ENCODE measurements at regions not wholly inside any gene's neighbourhood (a gene's known extent, or its start where the extent isn't known, plus 50 kb on each side); places are given as distances from the start of the nearest gene placed in this dataset.
"Not testable (repeated sequence)": the region's sequence is repeated elsewhere in the genome, so short reads cannot be mapped to it uniquely, and the experiment has no call there.

DNA sequence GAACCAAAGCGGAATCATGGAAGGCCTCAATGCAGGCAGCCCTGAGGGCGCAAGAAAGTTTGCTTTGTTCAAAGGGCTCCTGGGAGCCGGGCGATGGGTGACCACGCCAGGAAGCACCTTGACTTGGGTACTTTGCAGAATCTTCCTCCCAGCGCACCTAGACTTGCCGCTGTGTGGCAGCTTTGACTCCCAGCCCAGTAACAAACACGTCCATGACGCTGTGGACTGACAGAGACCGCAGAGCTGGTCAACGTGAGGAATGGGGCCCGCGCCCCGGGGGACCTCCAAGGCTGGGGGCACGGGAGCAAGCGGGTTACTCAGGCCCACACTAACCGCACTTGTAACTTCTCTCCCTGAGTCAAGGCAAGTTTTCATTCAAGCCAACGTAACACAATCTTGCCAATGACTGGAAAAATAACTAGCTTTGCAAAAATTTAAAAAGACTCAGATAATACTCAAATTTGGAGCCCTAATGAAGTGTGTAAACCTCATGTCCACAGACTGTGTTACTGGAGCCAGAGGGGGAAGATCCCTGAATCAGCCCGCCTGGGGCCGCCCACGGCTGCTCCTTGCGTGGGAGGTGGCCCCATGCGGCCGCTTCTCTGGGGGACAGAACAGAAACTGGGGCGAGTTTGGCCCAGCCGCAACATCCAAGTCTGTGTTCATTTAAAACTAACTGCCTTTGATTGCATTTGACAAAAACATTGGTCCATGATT, 130.8 kb downstream of the DNAJB6 start:
- no peak for DNase-seq

DNA sequence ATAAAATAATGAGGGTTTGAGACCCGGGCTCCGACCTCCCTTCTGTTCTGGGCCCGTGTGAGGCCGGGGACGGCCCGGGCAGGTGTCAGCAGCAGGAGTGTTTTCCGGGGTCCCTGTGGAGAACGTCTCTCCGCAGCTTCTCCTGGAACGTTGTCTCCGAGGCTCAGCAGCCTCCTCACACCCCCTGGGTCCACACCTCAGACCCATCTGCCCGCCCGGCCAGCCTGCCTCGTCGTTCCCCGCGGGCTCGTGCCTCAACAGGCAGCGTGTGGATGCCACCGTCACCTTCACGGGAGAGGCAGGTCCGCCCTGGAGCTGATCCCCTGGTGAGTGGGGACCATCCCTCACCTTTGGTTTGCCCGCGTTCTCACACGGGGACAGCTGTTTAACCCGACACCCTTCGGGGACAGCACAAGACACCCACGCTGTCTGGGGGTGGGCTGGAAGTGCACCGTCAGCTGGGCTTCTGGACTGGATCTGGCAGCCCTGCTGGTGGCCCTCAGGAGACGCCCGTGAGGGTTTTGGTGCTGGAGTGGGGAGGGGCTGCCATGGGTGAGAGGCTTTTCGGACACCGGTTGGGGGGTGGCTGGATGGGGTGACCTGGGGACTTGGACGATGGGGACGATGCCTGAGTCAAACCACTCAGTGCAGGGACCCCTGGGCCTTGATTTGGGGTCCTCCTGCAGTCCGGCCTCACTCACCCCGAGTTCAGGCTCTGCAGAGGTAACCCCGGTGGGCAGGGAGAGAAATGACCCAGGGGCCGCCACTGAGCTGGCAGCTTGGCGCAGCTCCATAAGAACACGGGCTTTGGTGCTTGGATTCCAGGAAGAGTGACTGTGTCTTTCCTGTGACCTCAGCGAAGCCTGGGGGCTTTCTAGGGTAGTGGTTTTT, 131.7 kb downstream of the DNAJB6 start:
- no peak for DNase-seq

DNA sequence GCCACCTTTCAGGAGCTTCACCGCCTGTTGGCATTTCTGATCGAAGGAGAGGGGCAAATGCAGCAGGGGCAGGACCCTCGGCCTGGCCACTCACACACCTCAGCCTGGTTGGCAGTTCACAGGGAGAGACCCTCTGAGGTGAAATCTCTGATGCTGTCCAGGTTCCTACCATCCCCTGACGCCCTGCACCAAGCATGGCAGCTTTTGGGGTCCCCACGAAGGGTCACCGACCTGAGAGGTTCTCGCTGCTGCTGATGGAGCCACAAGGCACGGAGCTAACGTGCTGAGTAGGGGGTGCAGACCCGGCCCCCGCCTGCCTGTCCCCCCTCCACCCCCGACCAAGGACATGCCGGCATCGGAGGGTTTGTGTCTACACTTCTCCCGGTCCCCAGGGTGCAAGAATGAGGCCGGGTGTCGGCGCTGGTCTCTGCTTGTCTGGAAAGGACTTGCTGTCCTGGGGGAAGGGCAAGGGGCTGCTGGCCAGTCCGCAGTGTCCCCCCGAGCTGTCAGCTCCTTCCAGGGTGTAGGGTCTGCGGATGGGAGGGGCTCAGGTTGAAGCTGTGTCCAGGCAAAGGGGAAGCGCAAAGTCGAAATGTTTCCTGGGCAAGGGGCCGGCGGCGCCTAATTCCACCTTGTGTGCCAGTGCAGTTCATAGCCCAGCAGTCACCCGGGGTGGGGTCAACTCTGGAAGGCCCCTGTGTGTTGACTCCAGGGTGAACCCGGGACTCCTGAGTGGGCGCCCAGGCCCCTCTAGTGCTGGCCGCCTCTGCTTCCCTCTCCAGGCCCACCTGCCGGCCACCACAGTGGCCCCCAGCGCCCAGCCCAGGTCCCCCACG, 132.6 kb downstream of the DNAJB6 start:
- no peak for DNase-seq

DNA sequence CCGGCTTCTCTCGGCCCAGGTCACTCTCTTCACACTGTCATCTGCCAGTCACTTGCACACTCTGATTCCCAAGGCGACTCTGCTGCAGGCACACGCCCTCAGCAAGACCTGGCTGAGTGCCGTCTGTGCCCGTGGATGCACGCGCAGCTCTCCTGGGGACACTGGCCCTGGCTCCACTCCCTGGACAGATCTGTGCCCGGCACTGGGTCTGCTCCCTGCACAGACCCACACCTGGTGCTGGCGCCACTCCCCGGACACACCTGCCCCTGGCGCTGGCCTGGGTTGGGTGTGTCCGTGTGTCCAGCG, 133.2 kb downstream of the DNAJB6 start:
- no peak for DNase-seq

DNA sequence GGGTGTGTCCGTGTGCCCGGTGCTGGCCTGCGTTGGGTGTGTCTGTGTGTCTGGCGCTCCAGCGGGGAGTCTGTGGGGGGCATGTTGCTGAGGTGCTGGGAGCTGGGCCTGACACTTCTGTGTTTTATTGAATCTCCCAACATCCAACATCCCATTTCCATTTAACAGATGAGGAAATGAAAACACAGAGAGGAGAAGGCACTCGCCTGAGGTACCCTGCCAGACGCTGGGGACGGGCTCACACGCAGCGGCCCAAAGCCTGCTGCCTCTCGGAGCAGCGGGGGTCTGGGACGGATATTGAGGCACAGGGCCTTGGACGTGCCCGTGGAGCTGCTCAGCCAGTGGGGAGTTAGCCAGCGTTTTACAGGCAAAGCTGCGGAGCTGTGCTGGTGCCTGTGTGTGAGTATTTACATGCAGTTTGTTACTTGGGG, 133.9 kb downstream of the DNAJB6 start:
- DNase-seq, result peak in 1 of 2 experiments; percentile 24

DNA sequence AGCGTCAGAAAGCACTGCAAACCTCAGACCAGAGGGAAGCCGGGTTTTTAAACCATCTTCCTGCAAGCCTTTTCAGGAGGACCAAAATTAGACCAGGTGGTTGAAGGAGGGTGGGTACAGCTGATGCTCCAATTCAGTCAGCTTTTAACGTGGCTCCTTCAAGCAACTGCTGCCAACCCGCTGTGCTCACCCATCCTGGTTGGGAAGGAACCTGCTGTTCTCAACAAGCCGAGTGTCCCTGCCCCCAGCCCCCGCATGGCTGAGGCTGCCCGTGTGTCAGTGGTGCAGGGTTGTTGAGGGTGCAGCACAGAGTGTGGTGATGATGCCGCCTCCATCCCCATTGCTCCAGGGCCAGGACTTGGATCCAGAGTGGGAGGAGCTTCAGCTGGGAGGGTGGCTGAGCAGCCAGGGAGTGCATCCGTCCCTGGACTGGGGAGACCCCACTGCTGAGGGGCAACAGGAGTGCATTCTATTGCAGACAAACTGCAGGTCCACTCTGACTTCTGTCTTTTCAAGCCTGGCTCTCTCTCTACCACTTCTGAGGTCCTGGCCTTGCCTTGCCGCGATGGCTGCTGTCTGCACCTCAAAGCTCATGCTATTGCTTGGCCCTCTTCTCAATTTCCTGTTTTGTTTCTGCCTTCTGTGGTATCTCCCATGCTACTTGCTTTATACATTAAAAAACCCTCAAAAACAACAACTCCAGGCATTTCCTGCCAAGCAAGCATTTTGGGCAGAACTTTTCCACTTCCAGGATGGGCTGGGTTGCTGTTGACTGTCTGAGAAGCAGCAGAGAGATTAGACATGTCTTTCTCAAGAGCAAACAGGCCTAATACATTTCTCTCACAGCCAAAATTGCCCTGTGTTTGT, 134.7 kb downstream of the DNAJB6 start:
- no peak for DNase-seq

DNA sequence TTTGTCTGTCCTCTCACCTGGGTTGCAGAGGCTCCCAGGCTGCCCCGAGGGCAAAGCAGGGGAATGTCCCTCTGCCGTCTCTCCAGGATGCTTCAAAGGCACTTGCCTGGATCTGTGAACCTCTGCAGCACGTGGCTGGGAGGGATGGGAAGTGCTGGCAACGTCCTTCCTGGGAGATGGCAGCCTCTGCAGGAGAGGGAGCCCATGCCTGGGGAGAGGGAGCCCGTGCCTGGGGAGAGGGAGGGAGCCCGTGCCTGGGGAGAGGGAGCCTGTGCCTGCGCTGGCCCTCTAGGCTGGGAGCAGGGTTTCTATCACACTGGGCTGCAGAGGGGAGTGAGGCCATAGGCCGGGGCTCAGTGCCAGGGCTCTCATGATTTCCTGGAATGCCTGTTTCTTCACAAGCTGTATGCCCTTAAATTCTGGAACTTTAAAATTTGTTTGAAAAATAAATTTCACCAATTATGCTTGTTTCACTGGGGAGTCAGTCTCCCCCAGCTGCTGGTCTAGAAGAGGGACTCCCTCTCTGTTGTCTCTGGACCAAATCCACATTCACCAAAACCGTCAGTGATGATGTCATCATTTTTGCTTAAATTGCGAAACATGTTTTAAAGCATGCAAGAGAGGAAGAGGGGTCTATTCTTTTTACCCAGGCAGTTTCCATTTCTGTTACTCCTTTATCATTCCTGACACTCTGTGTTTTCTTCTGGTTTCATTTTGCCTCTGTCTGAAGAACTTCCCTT, 135.7 kb downstream of the DNAJB6 start:
- DNase-seq, result no peak

DNA sequence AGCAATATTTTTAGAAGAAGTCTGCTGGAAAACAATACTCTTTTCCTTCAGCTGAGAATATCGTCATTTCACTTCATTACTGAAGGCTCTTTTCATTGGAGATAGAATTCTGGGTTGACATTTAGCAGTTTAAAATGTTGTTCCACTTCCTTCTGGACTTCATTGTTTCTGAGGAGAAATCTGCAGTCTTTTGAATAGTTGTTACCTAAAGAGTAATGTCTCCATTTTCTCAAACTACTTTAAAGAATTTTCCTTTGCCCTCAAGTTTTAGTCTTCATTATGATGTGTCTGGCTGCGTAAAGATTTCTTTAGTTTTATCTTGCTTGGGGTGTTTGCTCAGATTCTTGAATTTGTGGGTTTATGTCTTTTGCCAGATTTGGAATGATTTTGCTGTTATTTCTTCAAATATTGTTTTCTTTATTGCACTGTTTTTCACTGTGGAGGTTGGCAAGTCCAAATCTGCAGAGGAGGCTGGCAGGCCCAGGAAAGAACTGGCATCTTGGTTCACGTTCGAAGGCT, 136.3 kb downstream of the DNAJB6 start:
- DNase-seq, result no peak

DNA sequence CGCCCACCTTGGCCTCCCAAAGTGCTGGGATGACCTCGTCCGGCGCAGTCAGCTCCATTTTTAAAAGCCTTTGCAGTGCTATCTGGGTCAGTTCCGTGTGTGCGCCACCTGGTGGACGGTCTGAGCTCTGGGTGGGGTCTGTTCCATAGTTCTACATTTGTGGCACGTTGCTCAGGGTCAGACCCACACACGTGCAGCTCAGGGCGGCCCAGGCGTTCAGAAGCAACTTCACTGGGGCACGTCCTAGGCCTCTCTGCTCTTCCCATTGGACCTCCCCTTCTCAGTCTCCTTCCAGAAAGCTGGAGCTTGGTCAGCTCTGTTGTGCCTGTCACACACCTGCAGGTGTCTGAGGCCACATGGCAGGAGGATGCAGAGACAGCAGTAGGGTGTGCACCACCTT, 137.9 kb downstream of the DNAJB6 start:
- DNase-seq, result peak; percentile 54 to 84

DNA sequence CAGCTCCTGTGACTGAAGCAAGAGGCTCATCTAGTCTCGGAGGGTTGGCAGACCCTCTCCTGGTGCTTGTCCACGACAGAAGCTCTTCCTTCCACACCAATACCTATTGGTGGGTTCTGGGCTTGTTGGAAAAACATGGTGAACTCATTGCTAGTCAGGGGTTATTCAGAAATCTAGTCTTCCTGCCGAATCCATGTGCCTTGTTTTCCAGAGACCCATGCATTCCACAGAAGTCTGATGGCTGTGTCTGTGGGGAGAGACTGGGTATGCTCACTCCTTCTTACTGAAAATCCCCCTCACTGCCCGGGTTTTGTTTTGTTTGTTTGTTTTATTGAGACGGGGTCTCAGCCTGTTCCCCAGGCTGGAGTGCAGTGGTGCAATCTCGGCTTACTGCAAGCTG, 138.3 kb downstream of the DNAJB6 start:
- DNase-seq, result no peak

DNA sequence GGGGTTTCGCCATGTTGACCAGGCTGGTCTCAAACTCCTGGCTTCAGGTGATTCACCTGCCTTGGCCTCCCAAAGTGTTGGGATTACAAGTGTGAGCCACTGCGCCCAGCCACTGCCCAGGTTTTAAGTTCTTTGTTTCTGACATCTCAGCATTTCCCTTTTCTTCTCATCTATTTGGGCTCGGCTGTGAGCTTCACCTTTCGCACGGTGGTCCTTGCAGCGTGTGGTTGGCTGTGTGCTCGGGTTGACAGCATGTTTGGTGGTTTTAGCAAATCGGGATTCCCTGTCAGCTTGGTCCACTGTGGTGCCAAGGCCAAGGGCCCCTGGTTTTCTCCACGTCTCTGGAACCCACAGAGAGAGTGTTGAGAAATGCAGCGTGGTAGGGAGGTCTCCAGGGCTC, 138.8 kb downstream of the DNAJB6 start:
- no peak for DNase-seq

DNA sequence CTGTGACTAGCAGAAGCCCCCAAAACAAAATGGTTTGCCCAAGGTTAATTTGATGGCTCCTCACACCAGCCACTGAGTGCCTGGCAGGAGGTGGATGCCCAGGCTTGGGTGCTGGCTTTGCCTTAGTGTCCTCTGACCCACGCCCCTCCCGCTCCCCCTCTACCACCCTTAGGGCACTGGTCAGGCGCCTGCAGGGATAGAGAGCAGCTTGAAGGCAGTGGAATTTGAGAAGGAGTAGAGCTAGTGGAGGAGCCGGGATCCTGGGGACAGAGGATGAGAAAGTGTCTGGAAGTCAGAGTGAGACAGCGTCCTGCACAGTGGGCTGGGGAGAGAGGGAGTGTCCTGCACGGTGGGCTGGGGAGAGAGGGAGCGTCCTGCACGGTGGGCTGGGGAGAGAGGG, 139.4 kb downstream of the DNAJB6 start:
- no peak for DNase-seq

DNA sequence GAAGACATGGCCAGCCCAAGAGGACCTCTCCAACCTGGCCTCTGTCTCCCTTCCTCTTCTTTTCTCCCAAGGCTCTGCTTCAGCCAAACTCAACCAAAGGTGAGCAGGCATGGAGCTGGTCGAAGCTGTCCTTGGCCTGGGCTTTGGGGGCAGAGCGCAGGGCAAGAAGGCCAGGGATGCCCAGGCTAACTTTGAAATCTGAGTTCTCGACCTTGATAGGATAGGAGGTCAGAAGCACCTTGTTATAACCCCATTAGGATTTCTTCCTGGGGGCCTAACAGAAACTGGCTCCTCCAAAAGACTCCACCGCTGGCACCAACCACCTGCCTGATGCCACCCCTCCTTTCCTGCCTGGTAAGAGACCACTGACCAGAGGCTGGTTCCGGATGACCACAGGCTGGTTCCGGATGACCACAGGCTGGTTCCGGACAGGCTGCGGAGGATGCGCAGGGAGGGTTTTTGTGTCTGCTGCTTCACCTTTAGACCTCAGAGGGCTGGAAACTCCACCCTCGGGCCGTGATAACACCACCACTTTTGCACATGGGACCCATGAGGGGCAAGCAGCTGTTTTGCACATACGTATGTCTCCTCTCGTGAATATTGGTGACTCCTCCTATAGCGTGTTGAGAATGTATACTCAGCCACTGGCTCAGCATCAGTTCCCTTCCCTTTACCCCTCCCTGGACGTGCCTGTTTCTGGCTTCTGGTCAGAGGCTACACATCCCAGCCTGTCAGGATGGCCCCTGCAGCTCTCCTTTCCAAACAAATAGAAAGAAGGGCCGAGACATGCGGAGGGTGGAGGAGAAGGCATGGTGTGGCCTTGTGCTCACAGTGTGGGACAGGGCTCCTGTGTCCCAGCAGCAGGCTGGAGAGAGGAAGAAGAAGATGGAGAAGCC, 140.1 kb downstream of the DNAJB6 start:
- no peak for DNase-seq

DNA sequence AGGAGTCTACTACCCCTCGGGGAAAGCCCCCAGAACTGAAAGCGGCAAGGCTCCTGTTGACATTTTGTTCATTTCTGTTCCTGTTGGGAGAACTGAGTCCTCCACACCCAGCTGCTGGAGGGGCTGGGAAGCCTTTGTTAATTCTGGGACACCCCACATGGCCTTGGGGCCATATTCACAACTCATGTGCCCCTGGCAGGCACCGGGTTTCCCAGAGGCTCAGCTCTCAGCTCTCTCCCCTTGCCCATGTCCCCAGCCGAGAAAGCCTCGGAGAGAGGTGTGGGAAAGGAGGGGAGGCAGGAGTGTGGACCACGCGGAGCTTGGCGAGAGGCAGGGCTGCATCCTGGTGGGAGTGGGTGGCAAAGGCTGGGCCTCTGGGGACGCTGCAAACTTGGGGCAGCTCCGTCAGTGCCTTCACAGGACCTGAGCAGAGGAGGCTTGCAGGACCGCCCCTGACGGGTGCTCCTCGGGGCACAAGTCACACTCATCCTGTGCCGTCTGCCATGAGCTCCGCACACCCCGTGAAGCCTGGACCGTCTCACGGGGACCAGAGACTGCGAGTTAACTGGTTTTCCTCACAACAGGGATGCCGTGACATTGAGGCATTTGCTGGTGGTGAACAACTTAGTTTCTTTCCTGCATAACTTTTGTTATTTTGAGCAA, 140.9 kb downstream of the DNAJB6 start:
- peak in 1 of 2 experiments; percentile 42 for DNase-seq

DNA sequence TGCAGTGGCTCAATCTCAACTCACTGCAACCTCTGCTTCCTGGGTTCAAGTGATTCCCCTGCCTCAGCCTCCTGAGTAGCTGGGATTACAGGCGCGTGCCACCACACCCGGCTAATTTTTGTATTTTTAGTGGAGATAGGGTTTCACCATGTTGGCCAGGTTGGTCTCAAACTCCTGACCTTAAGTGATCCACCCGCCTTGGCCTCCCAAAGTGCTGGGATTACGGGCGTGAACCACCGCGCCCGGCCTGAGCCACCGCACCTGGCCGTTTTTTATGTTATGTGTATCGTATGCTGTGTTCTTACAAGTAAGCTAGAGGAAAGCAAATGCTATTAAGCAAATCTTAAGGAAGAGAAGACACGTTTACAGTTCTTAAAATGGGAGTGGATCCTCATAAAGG, 141.8 kb downstream of the DNAJB6 start:
- not testable (repeated sequence) for DNase-seq

DNA sequence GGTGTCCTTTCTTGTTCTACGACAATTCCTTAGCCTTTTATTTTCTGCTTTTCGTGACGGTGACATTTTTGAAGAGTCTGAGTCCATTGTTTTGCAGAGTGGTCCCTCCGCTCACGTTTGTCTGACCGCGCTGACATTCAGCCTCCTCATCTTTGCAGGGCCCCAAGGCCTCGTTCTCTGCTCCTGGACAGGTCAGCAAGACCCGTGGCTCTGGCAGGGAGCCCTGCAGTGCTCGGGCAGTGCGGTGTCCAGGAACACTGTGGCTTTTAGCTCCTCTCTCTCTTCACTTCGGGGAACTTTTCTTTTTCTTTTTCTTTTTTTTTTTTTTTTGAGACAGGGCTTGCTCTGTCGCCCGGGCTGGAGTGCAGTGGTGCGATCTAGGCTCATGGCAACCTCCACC, 142.5 kb downstream of the DNAJB6 start:
- DNase-seq, result no peak

DNA sequence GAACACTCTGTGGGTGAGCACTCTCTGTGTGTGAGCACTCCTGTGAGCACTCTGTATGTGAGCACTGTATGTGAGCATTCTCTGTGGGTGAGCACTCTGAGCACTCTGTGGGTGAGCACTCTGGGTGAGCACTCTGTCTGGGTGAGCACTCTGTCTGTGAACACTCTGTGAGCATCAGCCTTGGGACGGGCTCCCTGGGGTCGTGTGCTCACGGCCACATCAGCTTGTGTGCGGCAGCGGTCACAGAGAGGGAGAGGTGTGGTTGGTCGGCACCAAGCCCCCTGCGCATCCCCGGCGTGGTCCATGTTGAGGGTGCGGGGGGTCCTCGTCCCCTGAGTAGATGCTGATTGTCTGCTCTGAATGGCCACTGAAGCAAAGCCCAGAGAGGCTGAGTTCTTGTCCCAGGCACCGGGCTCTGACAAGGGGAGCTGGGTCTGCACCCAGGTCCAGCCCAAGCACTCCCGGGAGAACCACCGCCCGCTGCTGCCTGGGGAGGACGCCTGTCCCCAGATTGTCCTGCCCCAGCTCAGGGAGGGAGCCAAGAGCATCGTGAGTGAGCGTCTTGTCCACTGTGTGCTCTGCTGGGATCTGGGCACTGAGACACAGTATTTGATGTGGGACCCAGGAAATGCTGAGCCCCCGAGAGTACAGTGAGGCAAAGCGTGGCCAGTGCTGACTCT, 143.7 kb downstream of the DNAJB6 start:
- no peak for DNase-seq

DNA sequence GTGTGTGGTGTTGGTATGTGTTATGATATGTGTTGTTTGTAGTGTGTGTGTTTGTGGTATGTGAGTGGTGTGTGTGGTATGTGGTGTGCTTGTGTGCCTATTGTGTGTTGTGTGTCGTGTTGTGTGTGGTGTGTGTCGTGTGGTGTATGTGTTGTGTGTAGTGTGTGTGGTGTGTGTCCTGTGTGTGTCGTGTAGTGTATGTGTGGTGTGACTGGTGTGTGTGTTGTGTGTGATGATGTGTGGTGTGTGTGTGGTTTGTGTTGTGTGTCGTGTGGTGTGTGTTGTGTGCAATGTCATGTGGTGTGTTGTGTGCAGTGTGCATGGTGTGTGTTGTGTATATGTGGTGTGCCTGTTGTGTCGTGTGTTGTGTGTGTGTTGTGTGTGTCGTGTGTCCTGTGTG, 144.6 kb downstream of the DNAJB6 start:
- DNase-seq, result no peak

DNA sequence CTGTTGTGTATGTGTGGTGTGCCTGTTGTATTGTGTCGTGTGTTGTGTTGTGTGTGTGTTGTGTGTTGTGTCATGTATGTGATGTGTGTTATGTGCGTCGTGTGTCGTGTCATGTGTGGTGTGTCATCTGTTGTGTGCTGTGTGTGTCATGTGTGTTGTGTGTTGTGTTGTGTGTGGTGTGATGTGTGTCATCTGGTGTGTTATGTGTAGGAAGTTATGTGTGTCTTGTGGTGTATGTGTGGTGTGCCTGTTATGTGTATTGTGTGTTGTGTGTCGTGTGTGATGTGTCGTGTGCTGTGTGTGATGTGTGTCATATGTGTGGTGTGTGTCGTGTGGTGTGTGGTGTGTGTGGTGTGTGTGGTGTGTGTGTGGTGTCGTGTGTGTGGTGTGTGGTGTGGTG, 145.2 kb downstream of the DNAJB6 start:
- DNase-seq, result no peak
